ENCODE measurements at regions not wholly inside any gene's neighbourhood (a gene's known extent, or its start where the extent isn't known, plus 50 kb on each side); places are given as distances from the start of the nearest gene placed in this dataset.
"Not testable (repeated sequence)": the region's sequence is repeated elsewhere in the genome, so short reads cannot be mapped to it uniquely, and the experiment has no call there.

DNA sequence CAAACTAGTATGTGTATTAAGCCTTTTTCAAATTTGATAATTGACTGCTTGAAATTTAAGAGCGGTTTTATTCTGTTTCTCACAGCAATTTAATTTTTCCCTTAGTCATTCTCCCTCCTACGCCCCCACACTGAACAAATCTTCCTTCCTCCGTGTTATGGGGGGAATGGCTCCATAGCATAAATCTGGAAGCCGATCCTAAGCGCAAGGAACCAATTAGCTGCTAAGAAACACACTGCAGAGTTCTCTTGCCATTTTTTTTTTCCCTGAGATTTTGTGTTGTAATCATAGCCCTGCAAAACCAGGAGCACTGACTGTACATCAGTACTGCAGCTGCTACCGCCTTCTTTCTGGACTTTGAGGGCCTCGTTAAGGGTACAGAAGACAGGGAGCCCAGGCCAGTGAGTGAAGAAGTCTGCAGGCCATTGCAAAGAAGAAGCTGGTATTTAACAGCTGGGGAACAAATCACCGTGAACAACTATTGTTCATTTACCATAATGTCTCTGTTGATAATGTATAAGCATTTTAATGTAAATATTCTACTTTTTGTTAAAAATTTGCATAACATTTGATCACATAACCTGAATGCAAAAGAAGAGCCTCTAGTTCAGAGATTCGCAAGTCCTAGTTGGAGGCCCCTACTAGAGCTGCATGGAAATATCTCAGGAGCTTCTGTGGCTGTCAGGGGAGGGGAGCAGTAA, 264.0 kb downstream of the LRATD1 start:
- Histone ChIP-seq H3K4me1 (ENCODE audit: control insufficient read depth, insufficient read depth, low read length) (no peaks in the 10 kb centered on the region), H3K4me3 (ENCODE audit: low read depth, low read length) (no peak overlapping the region), H3K36me3 (ENCODE audit: control insufficient read depth, insufficient read depth, low read length) (no peaks in the 10 kb centered on the region), H3K9me3 (ENCODE audit: control insufficient read depth, insufficient read depth, low read length) (no peaks in the 10 kb centered on the region), H3K27me3 (ENCODE audit: control insufficient read depth, insufficient read depth, low read length) (no peaks in the 10 kb centered on the region), H3K27ac (ENCODE audit: low read depth, low read length) (no peak overlapping the region)
- 73% methylated on average over 4 of the region's 9 CpGs for WGBS (ENCODE audit: insufficient coverage)
- peak in 1 of 6 donors; percentile 18 for DNase-seq (ENCODE audit: low read depth in 4 of 6, low spot score in 6 of 6)

GRCh38 chr2:14899621-14900414, 267.3 kb downstream of the LRATD1 start:
- DNase-seq (ENCODE audit: low read depth in 4 of 6, low spot score in 6 of 6) = no peak
- WGBS (ENCODE audit: insufficient coverage) = 82% methylated on average over 3 of the region's 4 CpGs
- no peaks in the 10 kb centered on the region for H3K36me3 ChIP-seq (ENCODE audit: control insufficient read depth, insufficient read depth, low read length)

GRCh38 chr2:14901737-14902136, 269.2 kb downstream of the LRATD1 start:
- DNase-seq (ENCODE audit: low read depth in 4 of 6, low spot score in 6 of 6) = no peak
- no peaks in the 10 kb centered on the region for H3K9me3 ChIP-seq (ENCODE audit: control insufficient read depth, insufficient read depth, low read length)
- H3K36me3 ChIP-seq (ENCODE audit: control insufficient read depth, insufficient read depth, low read length) = no peaks in the 10 kb centered on the region
- H3K27ac ChIP-seq (ENCODE audit: low read depth, low read length) = no peak overlapping the region
- H3K4me1 ChIP-seq (ENCODE audit: control insufficient read depth, insufficient read depth, low read length) = no peaks in the 10 kb centered on the region
- WGBS (ENCODE audit: insufficient coverage) = 83% methylated on average over 1 of the region's 3 CpGs
- H3K27me3 ChIP-seq (ENCODE audit: control insufficient read depth, insufficient read depth, low read length) = no peaks in the 10 kb centered on the region
- no peak overlapping the region for H3K4me3 ChIP-seq (ENCODE audit: low read depth, low read length)

More at GRCh38 chr2:14899621-14900414, 267.3 kb downstream of the LRATD1 start:
- H3K27me3 ChIP-seq (ENCODE audit: control insufficient read depth, insufficient read depth, low read length) = no peaks in the 10 kb centered on the region
- H3K9me3 ChIP-seq (ENCODE audit: control insufficient read depth, insufficient read depth, low read length) = no peaks in the 10 kb centered on the region
- H3K4me1 ChIP-seq (ENCODE audit: control insufficient read depth, insufficient read depth, low read length) = no peaks in the 10 kb centered on the region
- no peak overlapping the region for H3K27ac ChIP-seq (ENCODE audit: low read depth, low read length)
- H3K4me3 ChIP-seq (ENCODE audit: low read depth, low read length) = no peak overlapping the region

GRCh38 chr2:14902953-14903352, 270.4 kb downstream of the LRATD1 start:
- Histone ChIP-seq H3K27ac (ENCODE audit: low read depth, low read length) (no peak overlapping the region), H3K4me1 (ENCODE audit: control insufficient read depth, insufficient read depth, low read length) (no peaks in the 10 kb centered on the region)
- peak in 1 of 6 donors; percentile 23 for DNase-seq (ENCODE audit: low read depth in 4 of 6, low spot score in 6 of 6)

GRCh38 chr2:14903709-14904374, 271.3 kb downstream of the LRATD1 start:
- H3K27me3 ChIP-seq (ENCODE audit: control insufficient read depth, insufficient read depth, low read length) = no peaks in the 10 kb centered on the region
- no peak overlapping the region for H3K4me3 ChIP-seq (ENCODE audit: low read depth, low read length)
- no peaks in the 10 kb centered on the region for H3K9me3 ChIP-seq (ENCODE audit: control insufficient read depth, insufficient read depth, low read length)
- H3K27ac ChIP-seq (ENCODE audit: low read depth, low read length) = no peak overlapping the region
- no peaks in the 10 kb centered on the region for H3K4me1 ChIP-seq (ENCODE audit: control insufficient read depth, insufficient read depth, low read length)
- 78% methylated on average over 7 of the region's 15 CpGs for WGBS (ENCODE audit: insufficient coverage)
- no peak for DNase-seq (ENCODE audit: low read depth in 4 of 6, low spot score in 6 of 6)
- H3K36me3 ChIP-seq (ENCODE audit: control insufficient read depth, insufficient read depth, low read length) = no peaks in the 10 kb centered on the region

More at GRCh38 chr2:14902953-14903352, 270.4 kb downstream of the LRATD1 start:
- WGBS (ENCODE audit: insufficient coverage) = no CpG with 5 or more reads among the region's 1 CpG
- Histone ChIP-seq H3K36me3 (ENCODE audit: control insufficient read depth, insufficient read depth, low read length) (no peaks in the 10 kb centered on the region), H3K9me3 (ENCODE audit: control insufficient read depth, insufficient read depth, low read length) (no peaks in the 10 kb centered on the region), H3K4me3 (ENCODE audit: low read depth, low read length) (no peak overlapping the region), H3K27me3 (ENCODE audit: control insufficient read depth, insufficient read depth, low read length) (no peaks in the 10 kb centered on the region)

DNA sequence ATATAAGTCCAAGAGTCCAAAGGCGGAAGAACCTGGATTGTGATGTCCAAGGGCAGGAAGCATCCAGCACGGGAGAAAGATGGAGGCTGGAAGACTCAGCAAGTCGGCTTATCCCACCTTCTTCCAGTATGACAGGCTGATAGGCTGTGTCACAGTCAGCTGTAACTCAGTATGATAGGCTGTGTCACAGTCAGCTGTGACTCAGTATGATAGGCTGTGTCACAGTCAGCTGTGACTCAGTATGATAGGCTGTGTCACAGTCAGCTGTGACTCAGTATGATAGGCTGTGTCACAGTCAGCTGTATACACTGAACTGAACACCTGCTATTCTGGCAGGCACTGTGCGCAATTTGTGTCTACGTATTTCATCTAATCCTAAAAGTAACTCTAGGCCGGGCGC, 271.9 kb downstream of the LRATD1 start:
- not testable (repeated sequence) for DNase-seq (ENCODE audit: low read depth in 4 of 6, low spot score in 6 of 6); H3K27ac ChIP-seq (ENCODE audit: low read depth, low read length); H3K4me3 ChIP-seq (ENCODE audit: low read depth, low read length); H3K4me1 ChIP-seq (ENCODE audit: control insufficient read depth, insufficient read depth, low read length); H3K27me3 ChIP-seq (ENCODE audit: control insufficient read depth, insufficient read depth, low read length); H3K9me3 ChIP-seq (ENCODE audit: control insufficient read depth, insufficient read depth, low read length); H3K36me3 ChIP-seq (ENCODE audit: control insufficient read depth, insufficient read depth, low read length)
- 98% methylated on average over 5 of the region's 7 CpGs for WGBS (ENCODE audit: insufficient coverage)

- H3K36me3 ChIP-seq (ENCODE audit: control insufficient read depth, insufficient read depth, low read length) = no peaks in the 10 kb centered on the region
- no peak for DNase-seq (ENCODE audit: low read depth in 4 of 6, low spot score in 6 of 6)
- WGBS (ENCODE audit: insufficient coverage) = 82% methylated on average over 3 of the region's 5 CpGs
- H3K4me3 ChIP-seq (ENCODE audit: low read depth, low read length) = no peak overlapping the region
- H3K9me3 ChIP-seq (ENCODE audit: control insufficient read depth, insufficient read depth, low read length) = no peaks in the 10 kb centered on the region
- no peaks in the 10 kb centered on the region for H3K27me3 ChIP-seq (ENCODE audit: control insufficient read depth, insufficient read depth, low read length)
- no peak overlapping the region for H3K27ac ChIP-seq (ENCODE audit: low read depth, low read length)
- H3K4me1 ChIP-seq (ENCODE audit: control insufficient read depth, insufficient read depth, low read length) = peaks cover 4% of the 10 kb centered on the region
These were observed 273.1 kb downstream of the LRATD1 start for GRCh38 chr2:14905571-14905970.

DNA sequence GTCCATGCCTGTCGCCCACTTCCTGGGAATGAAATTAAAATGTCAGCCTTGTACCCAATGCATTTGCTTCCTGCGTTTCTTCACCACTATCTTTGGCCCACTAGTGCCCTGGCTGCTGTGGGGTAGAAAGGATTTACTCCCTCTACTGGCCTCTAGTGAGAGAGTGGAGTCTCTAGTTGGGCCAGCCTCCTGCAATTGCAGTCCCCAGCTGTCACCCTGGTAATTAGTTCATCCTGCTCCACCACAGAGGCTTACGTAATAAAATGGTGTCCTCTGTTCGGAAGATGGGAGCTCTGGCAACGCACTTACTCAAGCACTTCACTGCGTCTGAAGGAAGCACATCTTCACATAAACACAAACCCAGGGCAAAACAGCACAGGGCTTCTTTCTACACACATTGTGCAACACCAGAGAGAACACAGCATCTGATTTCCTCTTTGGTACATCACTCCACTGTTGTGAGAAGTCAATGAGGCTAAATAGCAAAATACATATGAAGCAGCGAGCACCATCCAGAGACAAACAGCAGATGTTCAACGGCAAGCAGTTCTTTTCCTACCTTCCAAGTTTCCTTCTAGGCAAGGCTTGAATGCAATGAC, 274.6 kb downstream of the LRATD1 start:
- Histone ChIP-seq H3K27me3 (ENCODE audit: control insufficient read depth, insufficient read depth, low read length) (no peaks in the 10 kb centered on the region), H3K9me3 (ENCODE audit: control insufficient read depth, insufficient read depth, low read length) (no peaks in the 10 kb centered on the region), H3K4me3 (ENCODE audit: low read depth, low read length) (no peak overlapping the region), H3K4me1 (ENCODE audit: control insufficient read depth, insufficient read depth, low read length) (peaks cover 4% of the 10 kb centered on the region), H3K27ac (ENCODE audit: low read depth, low read length) (no peak overlapping the region), H3K36me3 (ENCODE audit: control insufficient read depth, insufficient read depth, low read length) (no peaks in the 10 kb centered on the region)
- WGBS (ENCODE audit: insufficient coverage) = 89% methylated on average over 6 of the region's 8 CpGs
- no peak for DNase-seq (ENCODE audit: low read depth in 4 of 6, low spot score in 6 of 6)

GRCh38 chr2:14909795-14910194, 277.3 kb downstream of the LRATD1 start:
- Histone ChIP-seq H3K36me3 (ENCODE audit: control insufficient read depth, insufficient read depth, low read length) (no peaks in the 10 kb centered on the region), H3K27me3 (ENCODE audit: control insufficient read depth, insufficient read depth, low read length) (no peaks in the 10 kb centered on the region), H3K27ac (ENCODE audit: low read depth, low read length) (no peak overlapping the region), H3K4me3 (ENCODE audit: low read depth, low read length) (no peak overlapping the region), H3K4me1 (ENCODE audit: control insufficient read depth, insufficient read depth, low read length) (peaks cover 4% of the 10 kb centered on the region), H3K9me3 (ENCODE audit: control insufficient read depth, insufficient read depth, low read length) (no peaks in the 10 kb centered on the region)
- no CpG with 5 or more reads among the region's 4 CpGs for WGBS (ENCODE audit: insufficient coverage)
- peak in 2 of 6 donors; percentile 41 to 45 for DNase-seq (ENCODE audit: low read depth in 4 of 6, low spot score in 6 of 6)

All from spinal cord (tissue), 9 donors.